SKM-1 (cell line): ENCODE measurements at regions not wholly inside any gene's neighbourhood (a gene's known extent, or its start where the extent isn't known, plus 50 kb on each side); places are given as distances from the start of the nearest gene placed in this dataset.

ENCODE experiments used
- DNase-seq: peaks from one replicate; lab custom pipeline; 2025; ENCODE audit not compliant: unreplicated experiment; lab: John Stamatoyannopoulos, UW

GRCh38 chr12:98182821-98183220 is 332.6 kb upstream of the TMPO start:
- no peak for DNase-seq

- DNase-seq: no peak
These were observed 329.8 kb upstream of the TMPO start for GRCh38 chr12:98185606-98186005.

GRCh38 chr12:98188650-98189077 is 326.7 kb upstream of the TMPO start:
- no peak for DNase-seq

- no peak for DNase-seq
These were observed 320.8 kb upstream of the TMPO start for GRCh38 chr12:98194591-98194990.

- DNase-seq: no peak
These were observed 317.0 kb upstream of the TMPO start for GRCh38 chr12:98198261-98198982.

GRCh38 chr12:98208816-98209215 is 306.6 kb upstream of the TMPO start:
- DNase-seq: no peak

- DNase-seq: no peak
These were observed 303.3 kb upstream of the TMPO start for GRCh38 chr12:98211909-98212695.

GRCh38 chr12:98213556-98213955 is 301.8 kb upstream of the TMPO start:
- no peak for DNase-seq

GRCh38 chr12:98217257-98217656 is 298.1 kb upstream of the TMPO start:
- DNase-seq: no peak

GRCh38 chr12:98220636-98221035 is 294.8 kb upstream of the TMPO start:
- no peak for DNase-seq

- DNase-seq: no peak
These were observed 294.1 kb upstream of the TMPO start for GRCh38 chr12:98221243-98221808.

- DNase-seq: no peak
These were observed 293.3 kb upstream of the TMPO start for GRCh38 chr12:98222135-98222534.

GRCh38 chr12:98224584-98225221 is 290.7 kb upstream of the TMPO start:
- no peak for DNase-seq

GRCh38 chr12:98227162-98227561 is 288.2 kb upstream of the TMPO start:
- no peak for DNase-seq

GRCh38 chr12:98228683-98229539 is 286.5 kb upstream of the TMPO start:
- DNase-seq: no peak

- no peak for DNase-seq
These were observed 285.9 kb upstream of the TMPO start for GRCh38 chr12:98229540-98229924.

- no peak for DNase-seq
These were observed 282.5 kb upstream of the TMPO start for GRCh38 chr12:98232753-98233390.

GRCh38 chr12:98235301-98235700 is 280.1 kb upstream of the TMPO start:
- DNase-seq: no peak

- DNase-seq: no peak
These were observed 276.8 kb upstream of the TMPO start for GRCh38 chr12:98238515-98239130.

- DNase-seq: no peak
These were observed 272.2 kb upstream of the TMPO start for GRCh38 chr12:98243190-98243589.
